Naive thymus-derived CD4-positive, alpha-beta T cell (primary cell): ENCODE measurements at regions not wholly inside any gene's neighbourhood (a gene's known extent, or its start where the extent isn't known, plus 50 kb on each side); places are given as distances from the start of the nearest gene placed in this dataset.

Experiments used
- ATAC-seq: fragments of 150-1000 bp; cut with Tn5 transposase; 2 replicates; pipeline ENCODE4 v1.10.0; 2021; ENCODE audit warnings: mild to moderate bottlenecking, moderate library complexity
- CTCF ChIA-PET: fragments of 350-600 bp; sonication (Branson Sonifier 250); formaldehyde crosslinking; loops from one replicate; lab custom pipeline; 2021; ENCODE audit warnings: antibody characterized with exemption; lab: Charles Lee
- POLR2A ChIA-PET: fragments of 350-600 bp; sonication (Branson Sonifier 250); formaldehyde crosslinking; loops from one replicate; lab custom pipeline; 2021; ENCODE audit warnings: antibody characterized with exemption, inconsistent platforms; lab: Charles Lee
- DNase-seq, 9 donors: peaks; one replicate each; pipeline versions ENCODE4 v3.0.0 to v3.0.0-alpha.2; 2020 to 2022; ENCODE audit warnings: mixed read lengths in 1 of 9
- H3K27ac ChIP-seq: one replicate; pipeline ENCODE4 v1.7.0; 2013; ENCODE audit warnings: mild to moderate bottlenecking, low read depth, low read length, moderate library complexity
- H3K27me3 ChIP-seq, 2 donors: one replicate each; pipeline ENCODE4 v1.7.0; 2013; ENCODE audit warnings: low read length in 2 of 2, mild to moderate bottlenecking in 2 of 2, moderate library complexity in 2 of 2; ENCODE audit not compliant: control insufficient read depth in 2 of 2, insufficient read depth in 2 of 2
- H3K36me3 ChIP-seq, 3 experiments: 1 replicate in 2 of 3; 2 replicates in 1 of 3; pipeline ENCODE4 v1.7.0; 2013; ENCODE audit warnings: low read length in 3 of 3, mild to moderate bottlenecking in 3 of 3, moderate library complexity in 1 of 3; ENCODE audit not compliant: insufficient read depth in 3 of 3, control insufficient read depth in 2 of 3
- H3K4me1 ChIP-seq, 2 donors: one replicate each; pipeline ENCODE4 v1.7.0; 2013; ENCODE audit warnings: low read length in 2 of 2, mild to moderate bottlenecking in 2 of 2, moderate library complexity in 1 of 2; ENCODE audit not compliant: control insufficient read depth in 2 of 2, insufficient read depth in 2 of 2
- H3K4me3 ChIP-seq: 2 replicates; pipeline ENCODE4 v1.7.0; 2013; ENCODE audit warnings: mild to moderate bottlenecking, low read length
- H3K9me3 ChIP-seq, 3 experiments: 1 replicate in 2 of 3; 2 replicates in 1 of 3; pipeline ENCODE4 v1.7.0; 2013; ENCODE audit warnings: low read length in 3 of 3; ENCODE audit not compliant: control insufficient read depth in 2 of 3
- H3K27ac Mint-ChIP-seq, 9 donors: one replicate each; pipeline ENCODE4 v1.8.0; 2020 to 2022; ENCODE audit warnings: mixed read lengths in 9 of 9, mild to moderate bottlenecking in 8 of 9, moderate library complexity in 5 of 9, inconsistent platforms in 2 of 9
- H3K27me3 Mint-ChIP-seq, 5 donors: one replicate each; pipeline ENCODE4 v1.8.0; 2021 to 2022; ENCODE audit warnings: mixed read lengths in 5 of 5, mild to moderate bottlenecking in 1 of 5
- H3K36me3 Mint-ChIP-seq, 5 donors: one replicate each; pipeline ENCODE4 v1.8.0; 2020 to 2022; ENCODE audit warnings: mixed read lengths in 5 of 5, mild to moderate bottlenecking in 3 of 5, inconsistent platforms in 1 of 5
- H3K4me1 Mint-ChIP-seq, 7 donors: one replicate each; pipeline ENCODE4 v1.8.0; 2020 to 2022; ENCODE audit warnings: mixed read lengths in 7 of 7, mild to moderate bottlenecking in 3 of 7, inconsistent platforms in 1 of 7
- H3K4me3 Mint-ChIP-seq, 10 donors: one replicate each; pipeline ENCODE4 v1.8.0; 2020 to 2022; ENCODE audit warnings: mild to moderate bottlenecking in 10 of 10, mixed read lengths in 10 of 10, moderate library complexity in 6 of 10, inconsistent platforms in 2 of 10
- H3K9me3 Mint-ChIP-seq, 11 donors: one replicate each; pipeline ENCODE4 v1.8.0; 2020 to 2022; ENCODE audit warnings: mixed read lengths in 11 of 11, mild to moderate bottlenecking in 4 of 11, inconsistent platforms in 1 of 11, moderate library complexity in 1 of 11
- intact Hi-C, 2 donors: fragments of 100-400 bp; cut with micrococcal nuclease; formaldehyde crosslinking; loops; one replicate each; pipeline ENCODE4 v1.15.1; 2023

DNA sequence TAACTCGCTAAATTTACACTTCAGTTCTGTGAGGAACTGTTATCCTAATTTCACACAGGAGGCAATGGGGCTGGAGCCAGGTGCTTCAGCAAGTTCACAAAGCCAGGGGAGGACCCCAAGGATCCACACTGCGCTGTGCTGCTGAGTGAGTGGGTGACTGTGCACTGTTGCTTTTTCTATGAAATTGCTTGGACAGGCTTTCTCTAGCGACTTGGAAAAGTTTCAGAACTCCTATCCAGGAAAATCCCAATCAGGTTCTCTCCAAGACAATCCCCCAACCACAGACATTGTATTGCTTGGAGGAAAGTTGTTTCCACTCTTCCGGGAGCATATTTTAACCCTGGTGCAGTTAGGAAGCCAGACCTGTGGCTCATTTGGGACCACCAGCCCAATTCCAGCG is 175.9 kb upstream of the CST7 start:
- Mint-ChIP-seq H3K4me1 (peaks cover 0 to 6% (median 0%) of the 10 kb centered on the region in 7 donors), H3K27ac (no peak overlapping the region), H3K27me3 (peaks cover 23 to 47% (median 35%) of the 10 kb centered on the region in 5 donors), H3K9me3 (peaks cover 0 to 19% (median 10%) of the 10 kb centered on the region in 11 donors), H3K4me3 (no peak overlapping the region), H3K36me3 (peaks cover 0 to 10% (median 4%) of the 10 kb centered on the region in 5 donors)
- DNase-seq (no peak), ATAC-seq (no peak)
- Histone ChIP-seq H3K9me3 (peaks cover 0 to 5% (median 0%) of the 10 kb centered on the region in 3 experiments), H3K4me3 (no peak overlapping the region), H3K36me3 (no peaks in the 10 kb centered on the region), H3K27me3 (no peaks in the 10 kb centered on the region), H3K4me1 (no peaks in the 10 kb centered on the region), H3K27ac (no peak overlapping the region)
- intact Hi-C loops: no loop called here
- ChIA-PET CTCF (no interaction called here), POLR2A (no interaction called here)

- CTCF ChIA-PET: no interaction called here
- ATAC-seq (no peak), DNase-seq (no peak)
- intact Hi-C loops: no loop called here
- Mint-ChIP-seq H3K9me3 (peaks cover 0 to 19% (median 10%) of the 10 kb centered on the region in 11 donors), H3K4me3 (no peak overlapping the region), H3K27me3 (peaks cover 23 to 43% (median 35%) of the 10 kb centered on the region in 5 donors), H3K36me3 (peaks cover 0 to 10% (median 4%) of the 10 kb centered on the region in 5 donors), H3K27ac (no peak overlapping the region), H3K4me1 (peaks cover 0 to 6% (median 0%) of the 10 kb centered on the region in 7 donors)
- Histone ChIP-seq H3K9me3 (peaks cover 0 to 5% (median 0%) of the 10 kb centered on the region in 3 experiments), H3K27ac (no peak overlapping the region), H3K4me3 (no peak overlapping the region), H3K4me1 (no peaks in the 10 kb centered on the region), H3K36me3 (no peaks in the 10 kb centered on the region), H3K27me3 (no peaks in the 10 kb centered on the region)
- POLR2A ChIA-PET: no interaction called here
These were observed 175.3 kb upstream of the CST7 start for GRCh38 chr20:24773751-24774201.

DNA sequence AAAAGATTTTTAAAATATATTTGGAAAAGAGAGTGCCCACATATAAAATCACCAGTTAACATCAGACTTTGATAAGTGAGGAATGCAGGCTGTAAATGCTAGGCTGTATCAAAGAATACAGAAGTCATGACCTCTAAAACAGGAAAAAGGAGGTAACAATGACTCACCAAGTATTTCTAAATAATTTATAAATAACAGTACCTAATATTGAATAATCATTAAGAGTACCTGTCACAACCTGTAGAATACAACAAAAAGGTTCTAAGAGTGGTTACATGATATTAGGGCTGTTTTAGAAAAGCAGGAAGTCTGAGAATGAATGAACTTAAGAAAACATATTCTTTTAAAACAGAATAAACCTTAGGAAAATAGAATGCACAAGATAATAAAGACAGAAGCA is 173.1 kb upstream of the CST7 start:
- DNase-seq (no peak), ATAC-seq (no peak)
- Mint-ChIP-seq H3K9me3 (peaks cover 0 to 19% (median 10%) of the 10 kb centered on the region in 11 donors), H3K36me3 (peaks cover 0 to 10% (median 4%) of the 10 kb centered on the region in 5 donors), H3K27ac (no peak overlapping the region), H3K4me1 (peaks cover 0 to 11% (median 0%) of the 10 kb centered on the region in 7 donors), H3K27me3 (peaks cover 32 to 56% (median 44%) of the 10 kb centered on the region in 5 donors), H3K4me3 (no peak overlapping the region)
- POLR2A ChIA-PET: no interaction called here
- H3K4me1 ChIP-seq: no peaks in the 10 kb centered on the region
- CTCF ChIA-PET: no interaction called here
- peaks cover 0 to 5% (median 0%) of the 10 kb centered on the region in 3 experiments for H3K9me3 ChIP-seq
- intact Hi-C loops: no loop called here
- H3K4me3 ChIP-seq: no peak overlapping the region
- no peaks in the 10 kb centered on the region for H3K27me3 ChIP-seq
- no peak overlapping the region for H3K27ac ChIP-seq
- H3K36me3 ChIP-seq: no peaks in the 10 kb centered on the region

GRCh38 chr20:24776755-24777271 is 172.3 kb upstream of the CST7 start:
- Histone ChIP-seq H3K4me1 (no peaks in the 10 kb centered on the region), H3K36me3 (no peaks in the 10 kb centered on the region), H3K27me3 (no peaks in the 10 kb centered on the region), H3K4me3 (no peak overlapping the region), H3K9me3 (peaks cover 0 to 5% (median 0%) of the 10 kb centered on the region in 3 experiments), H3K27ac (no peak overlapping the region)
- peaks cover 24 to 47% (median 37%) of the 10 kb centered on the region in 5 donors for H3K27me3 Mint-ChIP-seq
- peaks cover 0 to 19% (median 10%) of the 10 kb centered on the region in 11 donors for H3K9me3 Mint-ChIP-seq
- peaks cover 0 to 11% (median 0%) of the 10 kb centered on the region in 7 donors for H3K4me1 Mint-ChIP-seq
- H3K4me3 Mint-ChIP-seq: no peak overlapping the region
- ATAC-seq: no peak
- DNase-seq: no peak
- no peak overlapping the region for H3K27ac Mint-ChIP-seq
- ChIA-PET POLR2A (no interaction called here), CTCF (no interaction called here)
- intact Hi-C loops: no loop called here
- H3K36me3 Mint-ChIP-seq: peaks cover 0 to 10% (median 4%) of the 10 kb centered on the region in 5 donors

GRCh38 chr20:24777746-24778145 is 171.3 kb upstream of the CST7 start:
- no peak for ATAC-seq
- no peaks in the 10 kb centered on the region for H3K36me3 ChIP-seq
- Mint-ChIP-seq H3K36me3 (peaks cover 0 to 10% (median 4%) of the 10 kb centered on the region in 5 donors), H3K9me3 (peaks cover 0 to 16% (median 10%) of the 10 kb centered on the region in 11 donors), H3K27me3 (peaks cover 19 to 41% (median 35%) of the 10 kb centered on the region in 5 donors), H3K4me1 (peaks cover 0 to 11% (median 0%) of the 10 kb centered on the region in 7 donors), H3K27ac (no peak overlapping the region), H3K4me3 (no peak overlapping the region)
- H3K4me3 ChIP-seq: no peak overlapping the region
- no peaks in the 10 kb centered on the region for H3K27me3 ChIP-seq
- intact Hi-C loops: no loop called here
- no peaks in the 10 kb centered on the region for H3K4me1 ChIP-seq
- POLR2A ChIA-PET: no interaction called here
- no peak overlapping the region for H3K27ac ChIP-seq
- no peak for DNase-seq
- peaks cover 0 to 5% (median 0%) of the 10 kb centered on the region in 3 experiments for H3K9me3 ChIP-seq
- CTCF ChIA-PET: no interaction called here

GRCh38 chr20:24778585-24779031 is 170.5 kb upstream of the CST7 start:
- Mint-ChIP-seq H3K27me3 (peaks cover 19 to 39% (median 37%) of the 10 kb centered on the region in 5 donors), H3K4me3 (no peak overlapping the region), H3K36me3 (peaks cover 0 to 10% (median 4%) of the 10 kb centered on the region in 5 donors), H3K27ac (peak overlapping the region in 1 of 9 donors; percentile 29), H3K4me1 (peaks cover 0 to 7% (median 0%) of the 10 kb centered on the region in 7 donors), H3K9me3 (peaks cover 0 to 16% (median 10%) of the 10 kb centered on the region in 11 donors)
- ChIA-PET POLR2A (no interaction called here), CTCF (no interaction called here)
- ATAC-seq (no peak), DNase-seq (no peak)
- H3K4me1 ChIP-seq: no peaks in the 10 kb centered on the region
- intact Hi-C loops: no loop called here
- H3K4me3 ChIP-seq: no peak overlapping the region
- no peak overlapping the region for H3K27ac ChIP-seq
- H3K36me3 ChIP-seq: no peaks in the 10 kb centered on the region
- H3K27me3 ChIP-seq: no peaks in the 10 kb centered on the region
- H3K9me3 ChIP-seq: peaks cover 0 to 5% (median 0%) of the 10 kb centered on the region in 3 experiments

DNA sequence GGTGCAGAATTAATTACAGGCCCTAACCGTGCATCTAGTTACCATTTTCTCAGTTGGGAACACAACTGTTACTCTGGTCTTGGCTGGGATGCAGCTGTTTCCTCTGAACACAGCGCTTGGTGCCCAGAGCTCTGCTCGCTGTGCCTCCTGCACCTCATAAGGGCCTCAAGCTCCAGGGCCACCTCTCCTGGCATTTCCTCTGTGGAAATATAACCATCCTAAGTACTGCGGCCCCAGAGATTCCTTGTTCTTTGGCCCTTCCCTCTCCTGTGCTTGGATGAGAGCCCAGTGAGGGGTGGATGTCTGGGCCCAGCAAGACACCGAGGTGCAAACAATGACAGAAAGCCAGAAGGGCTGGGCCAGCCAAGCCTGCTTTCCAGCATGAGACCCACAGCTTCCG is 169.9 kb upstream of the CST7 start:
- peaks cover 0 to 5% (median under 1%) of the 10 kb centered on the region in 7 donors for H3K4me1 Mint-ChIP-seq
- no peaks in the 10 kb centered on the region for H3K36me3 ChIP-seq
- H3K27me3 ChIP-seq: no peaks in the 10 kb centered on the region
- H3K27ac ChIP-seq: no peak overlapping the region
- peaks cover 0 to 10% (median 4%) of the 10 kb centered on the region in 5 donors for H3K36me3 Mint-ChIP-seq
- POLR2A ChIA-PET: no interaction called here
- H3K4me1 ChIP-seq: no peaks in the 10 kb centered on the region
- CTCF ChIA-PET: no interaction called here
- DNase-seq (no peak), ATAC-seq (no peak)
- no peak overlapping the region for H3K27ac Mint-ChIP-seq
- no peak overlapping the region for H3K4me3 ChIP-seq
- peaks cover 19 to 39% (median 37%) of the 10 kb centered on the region in 5 donors for H3K27me3 Mint-ChIP-seq
- H3K4me3 Mint-ChIP-seq: no peak overlapping the region
- peaks cover 0 to 16% (median 10%) of the 10 kb centered on the region in 11 donors for H3K9me3 Mint-ChIP-seq
- H3K9me3 ChIP-seq: peaks cover 0 to 5% (median 0%) of the 10 kb centered on the region in 3 experiments
- intact Hi-C loops: no loop called here
